DND-41 (cell line): ENCODE measurements at regions not wholly inside any gene's neighbourhood (a gene's known extent, or its start where the extent isn't known, plus 50 kb on each side); places are given as distances from the start of the nearest gene placed in this dataset.

Experiments used
- ATAC-seq: fragments of 200-7000 bp; cut with Tn5 transposase; 3 replicates; pipeline ENCODE4 v1.9.1; 2021; ENCODE audit warnings: low read depth; ENCODE audit not compliant: insufficient read depth
- DNase-seq: peaks from one replicate; pipeline ENCODE4 v3.0.0-alpha.2; 2020
- H2AFZ ChIP-seq: 2 replicates; pipeline ENCODE4 v1.6.0; 2012; ENCODE audit warnings: low read depth, low read length
- H3K27ac ChIP-seq: 2 replicates; pipeline ENCODE4 v1.5.1; 2012; ENCODE audit warnings: low read length, inconsistent platforms
- H3K27me3 ChIP-seq: fragments of 200-600 bp; sonication (generic); 2 replicates; pipeline ENCODE4 v1.6.0; 2012; ENCODE audit warnings: low read length, mild to moderate bottlenecking, inconsistent platforms; ENCODE audit not compliant: insufficient read depth, poor library complexity
- H3K36me3 ChIP-seq: 2 replicates; pipeline ENCODE4 v1.5.1; 2012; ENCODE audit warnings: low read length, inconsistent platforms; ENCODE audit not compliant: insufficient read depth
- H3K4me1 ChIP-seq: 2 replicates; pipeline ENCODE4 v1.5.1; 2012; ENCODE audit warnings: mild to moderate bottlenecking, low read length; ENCODE audit not compliant: insufficient read depth
- H3K4me2 ChIP-seq: 2 replicates; pipeline ENCODE4 v1.6.0; 2012; ENCODE audit warnings: mild to moderate bottlenecking, moderate library complexity, low read length, inconsistent platforms; ENCODE audit not compliant: insufficient read depth
- H3K4me3 ChIP-seq, 2 experiments: fragments of 200-600 bp in 1 of 2; shearing (Covaris generic) in 1 of 2; 2 replicates each; pipeline ENCODE4 v1.5.1; 2012 to 2016; ENCODE audit warnings: inconsistent platforms in 2 of 2, low read length in 2 of 2, mild to moderate bottlenecking in 2 of 2, low read depth in 1 of 2, moderate library complexity in 1 of 2
- H3K79me2 ChIP-seq: 2 replicates; pipeline ENCODE4 v1.6.0; 2012; ENCODE audit warnings: low read length, inconsistent platforms; ENCODE audit not compliant: insufficient read depth
- H3K9ac ChIP-seq: 2 replicates; pipeline ENCODE4 v1.6.0; 2012; ENCODE audit warnings: low read depth, mild to moderate bottlenecking, inconsistent platforms, low read length, moderate library complexity
- H3K9me3 ChIP-seq: 2 replicates; pipeline ENCODE4 v1.5.1; 2012; ENCODE audit warnings: low read length, moderate library complexity, mild to moderate bottlenecking, inconsistent platforms; ENCODE audit not compliant: insufficient read depth, severe bottlenecking
- H4K20me1 ChIP-seq: 2 replicates; pipeline ENCODE4 v1.6.0; 2012; ENCODE audit warnings: low read length; ENCODE audit not compliant: insufficient read depth
- EZH2 ChIP-seq: IDR thresholded peaks from 3 replicates; pipeline ENCODE4 v1.6.1; 2012; ENCODE audit warnings: borderline replicate concordance, low read depth, mild to moderate bottlenecking, moderate library complexity, low read length, inconsistent platforms; ENCODE audit not compliant: severe bottlenecking
- TF ChIP-seq, protein P1 (sequence below): IDR thresholded peaks from 2 replicates; pipeline ENCODE4 v1.5.1; 2012; ENCODE audit warnings: borderline replicate concordance, low read length, moderate library complexity, mild to moderate bottlenecking; ENCODE audit not compliant: poor library complexity, severe bottlenecking; ENCODE audit errors: extremely low read depth

DNA sequence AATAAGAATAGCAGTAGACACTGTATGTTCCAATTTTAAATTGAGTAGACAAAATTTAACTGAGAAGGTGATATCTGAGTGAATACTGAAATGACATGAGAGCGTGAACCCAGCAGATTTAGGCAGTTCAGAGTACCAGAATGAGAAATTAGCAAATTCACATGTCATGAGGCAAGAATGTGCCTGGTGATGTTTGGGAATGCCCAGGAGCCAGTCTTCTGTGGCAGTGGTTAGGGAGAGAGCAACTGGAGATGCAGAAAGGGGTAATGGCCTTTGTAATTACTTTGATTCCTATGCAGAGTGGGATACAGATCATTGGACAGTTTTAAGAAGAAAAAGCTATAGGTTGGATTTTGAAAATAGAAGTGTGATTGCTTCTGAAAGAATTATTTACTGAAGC is 621.9 kb downstream of the TECRL start:
- H3K27ac ChIP-seq, result no peak overlapping the region
- H3K4me1 ChIP-seq, result no peaks in the 10 kb centered on the region
- no peaks in the 10 kb centered on the region for H4K20me1 ChIP-seq
- H3K79me2 ChIP-seq, result no peaks in the 10 kb centered on the region
- DNase-seq (no peak), ATAC-seq (no peak)
- no peak overlapping the region for H2AFZ ChIP-seq
- H3K9ac ChIP-seq, result no peak overlapping the region
- TF ChIP-seq, protein P1, sequence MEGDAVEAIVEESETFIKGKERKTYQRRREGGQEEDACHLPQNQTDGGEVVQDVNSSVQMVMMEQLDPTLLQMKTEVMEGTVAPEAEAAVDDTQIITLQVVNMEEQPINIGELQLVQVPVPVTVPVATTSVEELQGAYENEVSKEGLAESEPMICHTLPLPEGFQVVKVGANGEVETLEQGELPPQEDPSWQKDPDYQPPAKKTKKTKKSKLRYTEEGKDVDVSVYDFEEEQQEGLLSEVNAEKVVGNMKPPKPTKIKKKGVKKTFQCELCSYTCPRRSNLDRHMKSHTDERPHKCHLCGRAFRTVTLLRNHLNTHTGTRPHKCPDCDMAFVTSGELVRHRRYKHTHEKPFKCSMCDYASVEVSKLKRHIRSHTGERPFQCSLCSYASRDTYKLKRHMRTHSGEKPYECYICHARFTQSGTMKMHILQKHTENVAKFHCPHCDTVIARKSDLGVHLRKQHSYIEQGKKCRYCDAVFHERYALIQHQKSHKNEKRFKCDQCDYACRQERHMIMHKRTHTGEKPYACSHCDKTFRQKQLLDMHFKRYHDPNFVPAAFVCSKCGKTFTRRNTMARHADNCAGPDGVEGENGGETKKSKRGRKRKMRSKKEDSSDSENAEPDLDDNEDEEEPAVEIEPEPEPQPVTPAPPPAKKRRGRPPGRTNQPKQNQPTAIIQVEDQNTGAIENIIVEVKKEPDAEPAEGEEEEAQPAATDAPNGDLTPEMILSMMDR, result no peak
- no peak for TF ChIP-seq EZH2
- H3K36me3 ChIP-seq, result no peaks in the 10 kb centered on the region
- no peaks in the 10 kb centered on the region for H3K27me3 ChIP-seq
- H3K9me3 ChIP-seq, result no peaks in the 10 kb centered on the region
- H3K4me2 ChIP-seq, result no peak overlapping the region
- no peak overlapping the region for H3K4me3 ChIP-seq

GRCh38 chr4:63786171-63786570 is 623.1 kb downstream of the TECRL start:
- TF ChIP-seq EZH2, result no peak
- TF ChIP-seq, protein P1, result no peak
- H3K4me1 ChIP-seq, result no peaks in the 10 kb centered on the region
- no peak overlapping the region for H3K4me3 ChIP-seq
- H3K27ac ChIP-seq, result no peak overlapping the region
- H2AFZ ChIP-seq, result no peak overlapping the region
- no peaks in the 10 kb centered on the region for H3K79me2 ChIP-seq
- no peak for DNase-seq
- no peaks in the 10 kb centered on the region for H3K9me3 ChIP-seq
- H3K27me3 ChIP-seq, result no peaks in the 10 kb centered on the region
- H3K4me2 ChIP-seq, result no peak overlapping the region
- no peaks in the 10 kb centered on the region for H4K20me1 ChIP-seq
- ATAC-seq, result no peak
- H3K9ac ChIP-seq, result no peak overlapping the region
- no peaks in the 10 kb centered on the region for H3K36me3 ChIP-seq

DNA sequence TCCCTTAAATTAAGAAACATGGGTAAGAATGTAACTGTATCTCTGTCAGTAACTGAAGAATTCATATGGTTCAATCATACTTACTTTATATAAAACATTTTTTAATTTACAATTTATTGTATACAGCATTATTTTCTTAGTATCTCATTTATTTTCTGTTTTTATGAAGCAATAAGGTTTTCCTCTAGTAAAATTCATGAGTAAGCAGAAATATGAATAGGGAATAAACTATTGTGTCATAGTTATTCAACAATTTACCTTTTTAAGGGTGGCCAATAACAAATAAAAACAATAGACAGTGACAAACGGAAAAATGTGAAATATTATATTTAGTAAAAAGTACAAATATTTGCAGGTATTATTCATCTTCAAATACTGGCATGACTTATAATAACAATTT is 624.4 kb downstream of the TECRL start:
- Histone ChIP-seq H3K9ac (no peak overlapping the region), H3K27ac (no peak overlapping the region), H3K79me2 (no peaks in the 10 kb centered on the region), H3K9me3 (no peaks in the 10 kb centered on the region), H3K4me1 (no peaks in the 10 kb centered on the region), H3K27me3 (no peaks in the 10 kb centered on the region), H3K4me2 (no peak overlapping the region), H3K4me3 (no peak overlapping the region), H3K36me3 (no peaks in the 10 kb centered on the region), H4K20me1 (no peaks in the 10 kb centered on the region), H2AFZ (no peak overlapping the region)
- ATAC-seq (no peak), DNase-seq (no peak)
- no peak for TF ChIP-seq EZH2
- TF ChIP-seq, protein P1, result no peak

- Histone ChIP-seq H2AFZ (no peak overlapping the region), H3K4me3 (no peak overlapping the region), H3K9ac (no peak overlapping the region), H3K4me1 (no peaks in the 10 kb centered on the region), H3K27me3 (no peaks in the 10 kb centered on the region), H4K20me1 (no peaks in the 10 kb centered on the region), H3K27ac (no peak overlapping the region), H3K9me3 (no peaks in the 10 kb centered on the region), H3K36me3 (no peaks in the 10 kb centered on the region), H3K4me2 (no peak overlapping the region), H3K79me2 (no peaks in the 10 kb centered on the region)
- no peak for TF ChIP-seq EZH2
- TF ChIP-seq, protein P1, result no peak
- ATAC-seq, result no peak
- no peak for DNase-seq
These were observed 631.6 kb downstream of the TECRL start for GRCh38 chr4:63777601-63778000.
